Right lobe of liver (tissue), 6 donors: ENCODE measurements at regions not wholly inside any gene's neighbourhood (a gene's known extent, or its start where the extent isn't known, plus 50 kb on each side); places are given as distances from the start of the nearest gene placed in this dataset.

Experiments
- ATAC-seq, 4 donors: fragments of 200-7000 bp; cut with Tn5 transposase; one replicate each; pipeline ENCODE4 v1.9.1; 2020; ENCODE audit warnings: mild to moderate bottlenecking in 4 of 4, moderate library complexity in 4 of 4
- DNase-seq, 3 donors: peaks; one replicate each; pipeline ENCODE4 v3.0.0-alpha.2; 2020
- H3K27ac ChIP-seq, 3 donors: fragments of 200-600 bp; one replicate each; pipeline ENCODE4 v1.8.0; 2022
- H3K27me3 ChIP-seq, 2 donors: fragments of 200-600 bp; one replicate each; pipeline ENCODE4 v1.8.0; 2022
- H3K36me3 ChIP-seq, 4 donors: fragments of 200-600 bp; sonication (generic) in 1 of 4; one replicate each; pipeline versions ENCODE4 v1.5.1 to v1.8.0; 2017 to 2022; ENCODE audit warnings: control low read depth in 1 of 4
- H3K4me1 ChIP-seq, 4 donors: fragments of 200-600 bp; sonication (generic) in 1 of 4; one replicate each; pipeline versions ENCODE4 v1.5.1 to v1.8.0; 2017 to 2022; ENCODE audit warnings: control low read depth in 1 of 4
- H3K4me3 ChIP-seq, 3 donors: fragments of 200-600 bp; one replicate each; pipeline ENCODE4 v1.8.0; 2022
- H3K9me3 ChIP-seq, 4 donors: fragments of 200-600 bp; sonication (generic) in 1 of 4; one replicate each; pipeline versions ENCODE4 v1.5.1 to v1.8.0; 2017 to 2022; ENCODE audit warnings: control low read depth in 1 of 4
- POLR2A ChIP-seq: fragments of 450-650 bp; IDR thresholded peaks from one replicate; pipeline ENCODE4 v1.6.1; 2017; ENCODE audit warnings: antibody characterized with exemption, mild to moderate bottlenecking
- WGBS: methylation state at CpG from one replicate; pipeline ENCODE4 v1.1.6; 2018; ENCODE audit warnings: low coverage, low lambda C conversion rate; ENCODE audit not compliant: insufficient coverage; ENCODE audit errors: missing lambda C conversion rate; 5-methylcytosine and 5-hydroxymethylcytosine counted together
- intact Hi-C, 2 donors: fragments of 100-400 bp; cut with DNase I; formaldehyde crosslinking; loops; one replicate each; pipeline versions ENCODE4 v1.11.2 to v1.14.1; 2022
- TF ChIP-seq, protein P1 (sequence below), 4 donors: fragments of 200-600 bp in 3 of 4; fragments of 450-650 bp in 1 of 4; IDR thresholded peaks; one replicate each; pipeline versions ENCODE4 v1.5.1 to v1.8.0; 2016 to 2022; ENCODE audit warnings: antibody characterized with exemption in 4 of 4, mild to moderate bottlenecking in 2 of 4
- donor health status: DM: no; HTN: yes; CAD: no.
- donor health status: DM: no; HTN: no; CAD: no.
- donor health status: DM: no; HTN: no; CAD: no.
- donor health status: DM: no; HTN: yes; CAD: no.
- donor health status: DM: no; HTN: yes; CAD: no.

DNA sequence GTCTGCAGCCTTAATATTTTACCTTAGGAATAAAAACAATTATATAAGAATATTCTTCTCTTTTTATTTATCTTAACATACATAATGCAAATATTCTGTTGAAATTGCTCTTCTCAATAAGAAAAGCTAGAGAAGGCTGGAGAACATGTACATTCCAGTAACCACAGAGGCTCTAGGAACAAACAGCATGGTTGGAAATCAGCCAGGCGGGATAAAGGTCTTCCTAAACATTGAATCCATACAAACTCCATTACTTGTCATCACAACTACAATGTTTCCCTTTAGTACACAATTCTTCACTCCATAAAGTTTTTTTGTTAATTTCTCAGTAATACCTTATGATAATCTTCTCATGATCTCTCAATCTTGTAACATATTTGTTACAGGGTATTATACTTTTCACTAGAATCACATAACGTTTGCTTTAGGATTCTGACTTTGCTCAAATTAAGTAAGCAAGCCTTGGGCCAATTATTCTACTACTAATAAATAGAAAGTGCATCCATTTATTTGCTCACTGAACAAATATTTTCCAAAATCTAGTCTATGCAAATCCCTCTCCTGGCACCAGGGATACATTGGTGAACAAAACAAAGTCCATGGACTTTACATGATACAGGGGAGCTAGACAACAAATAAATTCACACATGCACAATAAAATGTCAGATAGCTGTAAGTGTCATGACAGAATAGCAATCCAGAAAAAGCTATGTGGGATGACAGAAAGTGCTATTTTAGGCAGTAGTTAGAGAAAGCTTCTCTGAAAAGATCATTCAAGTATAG lies 237.5 kb upstream of the TMTC1 start:
- WGBS, result 35% methylated on average over 2 of the region's 2 CpGs
- no peaks in the 10 kb centered on the region for H3K27me3 ChIP-seq
- H3K4me1 ChIP-seq, result peaks cover 0 to 3% (median 0%) of the 10 kb centered on the region in 4 donors
- TF ChIP-seq, protein P1, sequence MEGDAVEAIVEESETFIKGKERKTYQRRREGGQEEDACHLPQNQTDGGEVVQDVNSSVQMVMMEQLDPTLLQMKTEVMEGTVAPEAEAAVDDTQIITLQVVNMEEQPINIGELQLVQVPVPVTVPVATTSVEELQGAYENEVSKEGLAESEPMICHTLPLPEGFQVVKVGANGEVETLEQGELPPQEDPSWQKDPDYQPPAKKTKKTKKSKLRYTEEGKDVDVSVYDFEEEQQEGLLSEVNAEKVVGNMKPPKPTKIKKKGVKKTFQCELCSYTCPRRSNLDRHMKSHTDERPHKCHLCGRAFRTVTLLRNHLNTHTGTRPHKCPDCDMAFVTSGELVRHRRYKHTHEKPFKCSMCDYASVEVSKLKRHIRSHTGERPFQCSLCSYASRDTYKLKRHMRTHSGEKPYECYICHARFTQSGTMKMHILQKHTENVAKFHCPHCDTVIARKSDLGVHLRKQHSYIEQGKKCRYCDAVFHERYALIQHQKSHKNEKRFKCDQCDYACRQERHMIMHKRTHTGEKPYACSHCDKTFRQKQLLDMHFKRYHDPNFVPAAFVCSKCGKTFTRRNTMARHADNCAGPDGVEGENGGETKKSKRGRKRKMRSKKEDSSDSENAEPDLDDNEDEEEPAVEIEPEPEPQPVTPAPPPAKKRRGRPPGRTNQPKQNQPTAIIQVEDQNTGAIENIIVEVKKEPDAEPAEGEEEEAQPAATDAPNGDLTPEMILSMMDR (IDR thresholded peaks at IDR 0.05), result no peak
- no peak for TF ChIP-seq POLR2A
- ATAC-seq (peak in 3 of 4 donors; percentile 39 to 64 (median 63)), DNase-seq (no peak)
- no peak overlapping the region for H3K4me3 ChIP-seq
- H3K27ac ChIP-seq, result no peak overlapping the region
- intact Hi-C loops, result no loop called here
- no peaks in the 10 kb centered on the region for H3K9me3 ChIP-seq
- no peaks in the 10 kb centered on the region for H3K36me3 ChIP-seq

DNA sequence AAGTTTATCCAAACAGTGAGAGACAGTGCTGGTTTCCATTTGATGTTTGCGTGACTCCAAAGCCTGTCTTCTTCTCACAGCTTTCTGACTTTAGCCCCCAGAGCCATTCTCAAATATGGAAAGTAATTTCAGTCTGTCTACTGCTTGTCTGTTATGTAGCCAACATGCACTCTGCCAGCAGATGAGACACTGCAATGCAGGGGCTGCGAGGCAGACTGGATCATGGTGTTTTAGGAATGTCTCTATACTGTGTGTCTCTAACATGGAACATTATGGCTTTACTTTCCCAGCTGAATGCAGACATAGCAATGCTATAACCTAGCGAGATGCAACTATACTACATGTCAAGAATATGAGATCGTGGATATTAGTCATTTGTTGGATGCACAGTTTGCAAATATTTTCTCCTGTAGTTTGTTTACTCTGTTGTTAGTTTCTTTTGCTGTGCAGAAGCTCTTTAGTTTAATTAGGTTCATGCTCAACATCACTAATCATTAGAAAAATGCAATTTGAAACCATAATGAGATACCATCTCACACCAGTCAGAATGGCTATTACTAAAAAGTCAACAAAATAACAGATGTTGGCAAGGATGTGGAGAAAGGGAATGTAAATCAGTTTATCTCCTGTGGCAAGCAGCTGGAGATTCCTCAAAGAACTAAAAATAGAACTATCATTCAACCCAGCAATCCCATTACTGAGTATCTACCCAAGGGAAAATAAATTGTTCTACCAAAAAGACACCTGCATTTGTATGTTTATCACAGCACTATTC lies 235.8 kb upstream of the TMTC1 start:
- DNase-seq (no peak), ATAC-seq (no peak)
- intact Hi-C loops, result no loop called here
- Histone ChIP-seq H3K27ac (no peak overlapping the region), H3K9me3 (no peaks in the 10 kb centered on the region), H3K4me1 (peaks cover 0 to 3% (median 0%) of the 10 kb centered on the region in 4 donors), H3K27me3 (no peaks in the 10 kb centered on the region), H3K4me3 (no peak overlapping the region), H3K36me3 (no peaks in the 10 kb centered on the region)
- WGBS, result 67% methylated on average over 4 of the region's 4 CpGs
- TF ChIP-seq, protein P1 (IDR thresholded peaks at IDR 0.05), result no peak
- TF ChIP-seq POLR2A, result no peak

DNA sequence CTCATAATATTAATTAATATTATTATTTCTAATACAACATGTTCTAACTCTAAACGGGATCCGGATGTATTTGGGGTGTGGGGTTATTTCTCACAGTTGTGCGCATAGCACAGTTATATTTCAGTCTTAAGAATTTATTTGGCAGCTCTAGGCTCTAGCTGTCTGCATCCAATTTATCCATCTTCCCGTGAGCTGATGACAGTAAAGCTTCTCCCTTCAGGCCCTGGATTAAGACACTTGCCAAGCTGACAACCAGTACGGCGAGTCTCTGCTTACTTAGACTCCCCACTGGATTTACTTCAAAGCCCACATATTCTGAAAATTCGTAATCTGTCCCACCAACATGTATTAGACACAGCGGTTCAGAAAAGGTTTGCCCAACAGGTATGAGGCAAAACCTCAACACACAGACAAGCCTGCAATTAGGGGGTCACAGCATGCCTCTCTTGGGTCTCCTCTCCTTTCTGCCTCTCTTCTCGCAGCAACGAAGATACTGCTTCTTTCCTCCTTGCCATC lies 232.9 kb upstream of the TMTC1 start:
- Histone ChIP-seq H3K27me3 (no peaks in the 10 kb centered on the region), H3K36me3 (no peaks in the 10 kb centered on the region), H3K4me3 (no peak overlapping the region), H3K27ac (no peak overlapping the region), H3K9me3 (no peaks in the 10 kb centered on the region), H3K4me1 (peaks cover 0 to 3% (median 0%) of the 10 kb centered on the region in 4 donors)
- WGBS, result 71% methylated on average over 9 of the region's 10 CpGs
- DNase-seq (no peak), ATAC-seq (no peak)
- TF ChIP-seq, protein P1 (IDR thresholded peaks at IDR 0.05), result no peak
- no peak for TF ChIP-seq POLR2A
- intact Hi-C loops, result no loop called here

DNA sequence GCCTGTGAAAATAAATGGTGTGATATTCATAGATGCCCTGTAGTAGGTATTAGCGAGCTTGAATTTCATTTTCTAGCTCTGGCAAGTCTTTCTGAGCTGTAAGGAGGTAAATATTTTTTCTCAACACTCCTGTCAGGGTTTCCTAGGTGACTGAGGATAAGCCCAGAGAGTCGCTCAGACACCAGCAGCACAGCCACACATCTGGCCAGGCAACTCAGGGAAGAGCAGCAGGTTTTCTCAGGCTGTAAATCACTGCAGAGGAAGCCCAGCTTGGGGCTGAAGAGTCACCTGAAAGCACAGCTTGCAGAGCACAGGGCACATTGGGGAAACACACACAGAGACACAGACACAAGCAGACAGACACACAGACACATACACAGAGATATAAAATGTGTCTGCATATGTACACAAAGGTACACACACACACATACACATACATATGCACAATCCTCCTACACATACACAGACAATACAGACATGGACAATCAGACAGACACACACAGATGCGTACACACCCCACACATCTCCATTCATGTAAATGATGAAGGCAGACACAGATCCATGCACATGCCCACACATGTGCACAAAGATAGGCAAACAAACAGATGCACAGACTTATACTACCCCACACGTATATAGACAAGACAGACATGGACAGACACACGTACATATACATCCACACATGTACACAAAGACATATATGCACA lies 232.0 kb upstream of the TMTC1 start:
- intact Hi-C loops, result no loop called here
- WGBS, result 52% methylated on average over 4 of the region's 5 CpGs
- no peak for ATAC-seq

More for the DNA sequence above, 232.0 kb upstream of the TMTC1 start:
- no peak overlapping the region for H3K4me3 ChIP-seq
- no peaks in the 10 kb centered on the region for H3K27me3 ChIP-seq
- no peaks in the 10 kb centered on the region for H3K4me1 ChIP-seq
- DNase-seq, result no peak
- H3K27ac ChIP-seq, result no peak overlapping the region
- H3K9me3 ChIP-seq, result no peaks in the 10 kb centered on the region
- no peaks in the 10 kb centered on the region for H3K36me3 ChIP-seq
- no peak for TF ChIP-seq POLR2A
- TF ChIP-seq, protein P1 (IDR thresholded peaks at IDR 0.05), result no peak
